Activated CD4-positive, alpha-beta memory T cell treated with anti-CD3 and anti-CD28 coated beads for 36 hours (primary cell): ENCODE measurements at regions not wholly inside any gene's neighbourhood (a gene's known extent, or its start where the extent isn't known, plus 50 kb on each side); places are given as distances from the start of the nearest gene placed in this dataset.
"Not testable (repeated sequence)": the region's sequence is repeated elsewhere in the genome, so short reads cannot be mapped to it uniquely, and the experiment has no call there.

Experiments
- CTCF ChIA-PET: fragments of 350-600 bp; sonication (Branson Sonifier 250); formaldehyde crosslinking; loops from one replicate; lab custom pipeline; 2021; ENCODE audit warnings: antibody characterized with exemption, inconsistent platforms; lab: Charles Lee
- POLR2A ChIA-PET: fragments of 350-600 bp; sonication (Branson Sonifier 250); formaldehyde crosslinking; loops from one replicate; lab custom pipeline; 2021; ENCODE audit warnings: antibody characterized with exemption; lab: Charles Lee
- DNase-seq: peaks from one replicate; pipeline ENCODE4 v3.0.0-alpha.2; 2020
- H3K27ac Mint-ChIP-seq: one replicate; pipeline ENCODE4 v1.8.0; 2021; ENCODE audit warnings: mixed read lengths
- H3K27me3 Mint-ChIP-seq: one replicate; pipeline ENCODE4 v1.8.0; 2021; ENCODE audit warnings: mixed read lengths
- H3K36me3 Mint-ChIP-seq: one replicate; pipeline ENCODE4 v1.8.0; 2021; ENCODE audit warnings: mixed read lengths
- H3K4me1 Mint-ChIP-seq: one replicate; pipeline ENCODE4 v1.8.0; 2021; ENCODE audit warnings: low read depth, mixed read lengths
- H3K4me3 Mint-ChIP-seq: one replicate; pipeline ENCODE4 v1.8.0; 2021; ENCODE audit warnings: mild to moderate bottlenecking, mixed read lengths
- H3K9me3 Mint-ChIP-seq: one replicate; pipeline ENCODE4 v1.8.0; 2021; ENCODE audit warnings: mixed read lengths
- intact Hi-C: fragments of 100-400 bp; cut with micrococcal nuclease; formaldehyde crosslinking; loops from one replicate; pipeline ENCODE4 v1.15.1; 2023

DNA sequence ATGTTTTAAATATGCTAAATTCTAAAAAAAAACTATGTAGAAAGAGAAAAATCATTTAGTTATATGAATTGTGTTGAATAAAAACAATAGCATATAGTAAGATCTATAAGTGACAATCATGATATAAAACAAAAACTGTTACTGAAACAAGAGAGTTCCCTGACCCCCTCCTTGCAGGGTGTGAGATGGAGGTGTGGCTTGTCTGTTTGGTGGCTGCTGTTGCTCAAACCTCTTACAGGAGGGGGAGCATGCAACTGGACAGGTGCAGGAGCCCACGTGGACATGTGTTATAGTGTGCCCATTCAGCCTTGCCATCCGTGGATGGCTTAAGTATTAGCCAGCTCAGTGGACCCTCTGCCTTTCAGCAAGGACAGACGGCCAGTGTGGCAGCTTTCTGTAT lies 206.7 kb downstream of the MOXD1 start:
- H3K4me1 Mint-ChIP-seq = peaks cover 4% of the 10 kb centered on the region
- CTCF ChIA-PET = no interaction called here
- no peaks in the 10 kb centered on the region for H3K36me3 Mint-ChIP-seq
- H3K27me3 Mint-ChIP-seq = no peaks in the 10 kb centered on the region
- intact Hi-C loops = no loop called here
- H3K4me3 Mint-ChIP-seq = no peak overlapping the region
- no peak for DNase-seq
- H3K9me3 Mint-ChIP-seq = no peaks in the 10 kb centered on the region
- no peak overlapping the region for H3K27ac Mint-ChIP-seq
- POLR2A ChIA-PET = no interaction called here

- intact Hi-C loops = no loop called here
- Mint-ChIP-seq H3K4me1 (peaks cover 4% of the 10 kb centered on the region), H3K27me3 (no peaks in the 10 kb centered on the region), H3K4me3 (no peak overlapping the region), H3K27ac (no peak overlapping the region), H3K36me3 (no peaks in the 10 kb centered on the region), H3K9me3 (no peaks in the 10 kb centered on the region)
- no peak for DNase-seq
- ChIA-PET CTCF (no interaction called here), POLR2A (no interaction called here)
Measured at GRCh38 chr6:132192631-132193030, 208.6 kb downstream of the MOXD1 start.

- H3K4me3 Mint-ChIP-seq = no peak overlapping the region
- DNase-seq = no peak
- H3K9me3 Mint-ChIP-seq = no peaks in the 10 kb centered on the region
- no peaks in the 10 kb centered on the region for H3K27me3 Mint-ChIP-seq
- H3K27ac Mint-ChIP-seq = no peak overlapping the region
- ChIA-PET POLR2A (no interaction called here), CTCF (no interaction called here)
- intact Hi-C loops = no loop called here
- no peaks in the 10 kb centered on the region for H3K36me3 Mint-ChIP-seq
- peaks cover 4% of the 10 kb centered on the region for H3K4me1 Mint-ChIP-seq
Measured at GRCh38 chr6:132190815-132191175, 210.5 kb downstream of the MOXD1 start.

- no peak for DNase-seq
- Mint-ChIP-seq H3K4me1 (peaks cover 4% of the 10 kb centered on the region), H3K36me3 (no peaks in the 10 kb centered on the region), H3K27me3 (no peaks in the 10 kb centered on the region), H3K27ac (no peak overlapping the region), H3K9me3 (no peaks in the 10 kb centered on the region), H3K4me3 (no peak overlapping the region)
- intact Hi-C loops = no loop called here
- ChIA-PET CTCF (no interaction called here), POLR2A (no interaction called here)
Measured at GRCh38 chr6:132190097-132190814, 211.0 kb downstream of the MOXD1 start.

- Mint-ChIP-seq H3K27me3 (no peaks in the 10 kb centered on the region), H3K4me1 (peaks cover 4% of the 10 kb centered on the region), H3K27ac (no peak overlapping the region), H3K9me3 (no peaks in the 10 kb centered on the region), H3K36me3 (no peaks in the 10 kb centered on the region), H3K4me3 (no peak overlapping the region)
- ChIA-PET CTCF (no interaction called here), POLR2A (no interaction called here)
- intact Hi-C loops = no loop called here
- no peak for DNase-seq
Measured at GRCh38 chr6:132188556-132189264, 212.6 kb downstream of the MOXD1 start.

GRCh38 chr6:132187816-132188215 lies 213.5 kb downstream of the MOXD1 start:
- intact Hi-C loops = no loop called here
- ChIA-PET CTCF (no interaction called here), POLR2A (no interaction called here)
- H3K9me3 Mint-ChIP-seq = no peaks in the 10 kb centered on the region
- peaks cover 4% of the 10 kb centered on the region for H3K4me1 Mint-ChIP-seq
- H3K36me3 Mint-ChIP-seq = no peaks in the 10 kb centered on the region
- H3K4me3 Mint-ChIP-seq = no peak overlapping the region
- no peaks in the 10 kb centered on the region for H3K27me3 Mint-ChIP-seq
- no peak for DNase-seq
- no peak overlapping the region for H3K27ac Mint-ChIP-seq

- H3K4me1 Mint-ChIP-seq, H3K27ac Mint-ChIP-seq, CTCF ChIA-PET, H3K4me3 Mint-ChIP-seq, intact Hi-C loops, POLR2A ChIA-PET, DNase-seq, H3K36me3 Mint-ChIP-seq, H3K9me3 Mint-ChIP-seq, H3K27me3 Mint-ChIP-seq: not testable (repeated sequence)
Measured at GRCh38 chr6:132184966-132185365, 216.3 kb downstream of the MOXD1 start.

- DNase-seq = no peak
- no peaks in the 10 kb centered on the region for H3K27me3 Mint-ChIP-seq
- peaks cover 11% of the 10 kb centered on the region for H3K9me3 Mint-ChIP-seq
- intact Hi-C loops = no loop called here
- ChIA-PET POLR2A (no interaction called here), CTCF (no interaction called here)
- H3K4me3 Mint-ChIP-seq = no peak overlapping the region
- H3K27ac Mint-ChIP-seq = no peak overlapping the region
- H3K36me3 Mint-ChIP-seq = no peaks in the 10 kb centered on the region
- no peaks in the 10 kb centered on the region for H3K4me1 Mint-ChIP-seq
Measured at GRCh38 chr6:132179955-132180354, 221.3 kb downstream of the MOXD1 start.

DNA sequence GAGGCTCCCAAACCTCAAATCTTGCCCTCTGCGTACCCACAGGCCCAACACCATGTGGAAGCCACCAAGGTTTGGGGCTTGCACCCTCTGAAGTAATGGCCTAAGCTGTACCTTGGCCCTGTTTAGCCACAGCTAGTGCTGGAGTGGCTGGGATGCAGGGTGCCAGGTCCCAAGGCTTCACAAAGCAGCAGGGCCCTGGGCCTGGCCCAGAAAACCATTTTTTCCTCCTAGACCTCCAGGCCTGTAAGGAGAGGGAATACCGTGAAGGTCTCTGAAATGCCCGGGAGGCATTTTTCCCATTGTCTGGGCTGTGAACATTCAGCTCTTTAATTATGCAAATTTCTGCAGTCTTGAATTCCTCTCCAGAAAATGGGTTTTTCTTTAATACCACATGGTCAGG lies 223.7 kb upstream of the CCN2 start:
- no peaks in the 10 kb centered on the region for H3K36me3 Mint-ChIP-seq
- POLR2A ChIA-PET = no interaction called here
- intact Hi-C loops = no loop called here

DNA sequence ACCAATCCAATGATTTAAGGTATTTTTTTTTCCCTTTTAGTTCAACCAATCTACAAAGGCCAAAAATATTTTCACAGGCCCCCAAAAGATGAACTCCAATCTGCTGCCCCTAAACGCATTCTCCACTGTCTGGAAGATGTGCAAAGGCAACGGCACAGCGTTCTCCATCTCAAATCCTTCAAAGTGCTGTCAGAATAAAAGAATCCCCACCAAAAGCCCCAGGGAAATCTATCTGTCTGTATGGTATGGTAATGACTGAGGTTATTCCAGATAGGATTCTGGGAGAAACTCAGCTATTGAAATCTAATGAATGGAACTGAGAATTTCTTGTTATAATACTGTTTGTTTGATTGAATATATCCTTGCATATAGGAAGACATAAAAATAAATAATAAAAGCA lies 217.8 kb upstream of the CCN2 start:
- H3K36me3 Mint-ChIP-seq = no peaks in the 10 kb centered on the region
- no peak for DNase-seq
- H3K4me1 Mint-ChIP-seq = no peaks in the 10 kb centered on the region
- ChIA-PET POLR2A (no interaction called here), CTCF (no interaction called here)
- intact Hi-C loops = no loop called here
- H3K9me3 Mint-ChIP-seq = peaks cover 3% of the 10 kb centered on the region
- no peak overlapping the region for H3K27ac Mint-ChIP-seq
- H3K27me3 Mint-ChIP-seq = peaks cover 1% of the 10 kb centered on the region
- no peak overlapping the region for H3K4me3 Mint-ChIP-seq

More for the DNA sequence above, 223.7 kb upstream of the CCN2 start:
- H3K4me1 Mint-ChIP-seq = no peaks in the 10 kb centered on the region
- CTCF ChIA-PET = no interaction called here
- no peak overlapping the region for H3K27ac Mint-ChIP-seq
- peaks cover 18% of the 10 kb centered on the region for H3K9me3 Mint-ChIP-seq
- H3K4me3 Mint-ChIP-seq = no peak overlapping the region
- DNase-seq = no peak
- peaks cover 1% of the 10 kb centered on the region for H3K27me3 Mint-ChIP-seq

- H3K36me3 Mint-ChIP-seq = no peaks in the 10 kb centered on the region
- H3K4me1 Mint-ChIP-seq = no peaks in the 10 kb centered on the region
- ChIA-PET POLR2A (no interaction called here), CTCF (no interaction called here)
- H3K27ac Mint-ChIP-seq = no peak overlapping the region
- intact Hi-C loops = no loop called here
- DNase-seq = no peak
- H3K9me3 Mint-ChIP-seq = no peaks in the 10 kb centered on the region
- H3K4me3 Mint-ChIP-seq = no peak overlapping the region
- H3K27me3 Mint-ChIP-seq = no peaks in the 10 kb centered on the region
Measured at GRCh38 chr6:132167929-132168892, 217.0 kb upstream of the CCN2 start.

DNA sequence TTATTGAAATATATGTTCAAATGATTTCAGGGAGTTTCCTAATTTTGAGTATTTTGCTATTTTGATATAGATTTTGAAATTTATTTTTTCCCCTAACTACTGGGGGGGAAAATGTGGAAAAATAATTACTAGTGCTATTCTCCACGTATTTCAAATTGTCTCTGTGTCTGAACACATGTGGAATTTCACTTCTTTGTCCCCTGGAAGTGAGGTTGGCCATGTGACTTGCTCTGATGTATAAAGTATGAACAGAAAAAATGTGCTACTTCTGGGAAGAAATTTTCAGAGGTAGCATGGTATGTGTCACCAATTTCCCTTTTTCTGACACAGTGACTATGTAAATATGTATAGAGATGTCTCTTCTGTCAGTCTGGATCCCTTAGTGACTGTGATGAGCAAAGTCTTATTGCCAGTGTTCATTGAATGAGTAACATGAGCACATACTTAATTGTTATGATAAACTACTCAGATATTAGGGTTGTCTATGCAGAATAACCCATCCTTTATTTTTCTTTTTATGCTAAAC lies 215.4 kb upstream of the CCN2 start:
- POLR2A ChIA-PET = no interaction called here
- CTCF ChIA-PET = no interaction called here
- DNase-seq = no peak
- no peaks in the 10 kb centered on the region for H3K4me1 Mint-ChIP-seq
- no peaks in the 10 kb centered on the region for H3K9me3 Mint-ChIP-seq
- H3K27ac Mint-ChIP-seq = no peak overlapping the region
- no peak overlapping the region for H3K4me3 Mint-ChIP-seq
- H3K36me3 Mint-ChIP-seq = no peaks in the 10 kb centered on the region
- intact Hi-C loops = no loop called here
- no peaks in the 10 kb centered on the region for H3K27me3 Mint-ChIP-seq
